ENCODE measurements at regions not wholly inside any gene's neighbourhood (a gene's known extent, or its start where the extent isn't known, plus 50 kb on each side); places are given as distances from the start of the nearest gene placed in this dataset.

GRCh38 chr14:104442631-104443390 is 136.8 kb upstream of the C14orf180 start:
- Histone ChIP-seq H3K4me2 (ENCODE audit: low read length) (no peak overlapping the region), H3K36me3 (ENCODE audit: insufficient read depth, low read length) (no peaks in the 10 kb centered on the region), H3K9ac (ENCODE audit: low read depth, low read length) (no peak overlapping the region), H3K9me3 (replicated peaks; ENCODE audit: low read length) (no peaks in the 10 kb centered on the region), H3K4me3 (ENCODE audit: low read length) (no peak overlapping the region), H3K4me1 (ENCODE audit: control insufficient read depth, insufficient read depth, low read length) (no peaks in the 10 kb centered on the region), H3K27me3 (ENCODE audit: control insufficient read depth, insufficient read depth, low read length) (no peaks in the 10 kb centered on the region)

DNA sequence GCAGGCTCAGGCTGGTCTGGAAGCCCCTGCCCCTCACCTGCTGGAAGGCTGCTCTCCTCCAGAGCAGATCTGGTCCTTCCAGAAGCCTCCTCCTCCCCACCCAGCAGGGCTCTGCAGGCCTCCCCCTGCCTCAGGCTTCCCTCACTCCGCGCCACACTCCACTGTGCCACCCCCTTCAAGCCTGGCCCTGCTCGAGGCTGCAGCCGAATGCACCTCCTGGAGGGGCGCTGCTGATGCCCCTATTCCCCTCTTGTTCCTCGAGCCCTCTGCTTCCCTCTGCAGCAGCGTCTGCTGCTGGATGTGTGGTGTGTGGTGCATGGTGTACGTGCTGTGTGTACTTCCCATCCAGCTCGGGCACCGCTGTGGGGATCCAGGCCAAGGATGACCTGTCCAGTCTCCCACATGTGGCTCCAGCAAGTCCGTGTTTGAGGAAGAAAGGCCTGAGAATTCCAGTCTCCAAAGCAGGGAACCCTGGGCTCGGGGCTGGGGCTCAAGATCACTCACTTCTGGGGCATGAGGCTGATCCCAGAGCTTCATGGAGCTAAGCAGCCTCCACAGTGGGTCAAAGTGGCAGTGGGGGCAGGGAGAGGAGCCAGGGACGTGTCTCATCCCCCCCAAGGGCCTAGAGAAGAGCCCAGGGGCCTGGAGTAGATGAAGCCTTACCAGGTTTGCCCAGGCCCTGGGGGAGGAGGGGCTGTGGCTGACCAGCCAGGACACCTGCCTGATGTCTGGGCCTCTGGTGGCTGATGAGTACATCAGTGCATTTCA is 136.0 kb upstream of the C14orf180 start:
- H3K9me3 ChIP-seq (replicated peaks; ENCODE audit: low read length): no peaks in the 10 kb centered on the region
- H3K36me3 ChIP-seq (ENCODE audit: insufficient read depth, low read length): no peaks in the 10 kb centered on the region
- no peak overlapping the region for H3K9ac ChIP-seq (ENCODE audit: low read depth, low read length)
- no peak overlapping the region for H3K4me3 ChIP-seq (ENCODE audit: low read length)
- no peak overlapping the region for H3K4me2 ChIP-seq (ENCODE audit: low read length)
- H3K4me1 ChIP-seq (ENCODE audit: control insufficient read depth, insufficient read depth, low read length): no peaks in the 10 kb centered on the region
- no peaks in the 10 kb centered on the region for H3K27me3 ChIP-seq (ENCODE audit: control insufficient read depth, insufficient read depth, low read length)

DNA sequence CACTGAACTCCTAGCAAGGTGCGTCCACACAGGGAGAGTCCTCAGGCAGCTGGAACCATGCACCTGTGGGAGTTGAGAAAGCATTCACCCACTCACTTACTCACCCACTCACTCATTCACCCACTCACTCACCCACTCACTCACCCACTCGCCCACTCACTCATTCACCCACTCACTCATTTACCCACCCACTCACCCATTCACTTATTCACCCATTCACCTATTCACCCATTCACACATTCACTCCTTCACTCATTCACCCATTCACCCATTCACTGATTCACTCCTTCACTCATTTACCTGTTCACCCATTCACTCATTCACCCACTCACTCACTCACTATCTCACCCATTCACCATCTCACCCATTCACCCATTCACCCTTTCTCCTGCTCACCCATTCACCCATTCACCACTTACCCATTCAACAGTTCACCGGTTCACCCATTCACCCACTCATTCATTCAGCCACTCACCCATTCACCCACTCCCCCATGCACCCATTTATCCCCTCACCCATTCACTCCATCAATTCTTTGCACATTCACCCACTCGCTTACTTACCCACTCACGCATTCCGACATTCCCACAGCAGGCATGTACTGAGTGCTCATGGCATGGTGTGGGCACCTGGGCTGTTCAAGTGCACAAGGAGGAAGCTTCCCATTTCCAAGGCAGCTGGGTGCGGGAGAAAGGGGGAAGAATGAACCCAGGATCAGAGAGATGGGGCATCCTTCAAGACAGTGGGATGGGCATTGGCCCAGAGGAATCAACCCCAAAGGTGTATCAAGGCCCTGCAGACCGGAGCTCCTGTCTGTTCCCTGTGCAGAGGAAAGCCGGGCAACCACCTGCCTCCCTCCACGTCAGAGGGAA is 135.2 kb upstream of the C14orf180 start:
- no peaks in the 10 kb centered on the region for H3K9me3 ChIP-seq (replicated peaks; ENCODE audit: low read length)
- H3K4me3 ChIP-seq (ENCODE audit: low read length): no peak overlapping the region
- no peaks in the 10 kb centered on the region for H3K4me1 ChIP-seq (ENCODE audit: control insufficient read depth, insufficient read depth, low read length)
- no peak overlapping the region for H3K4me2 ChIP-seq (ENCODE audit: low read length)
- no peaks in the 10 kb centered on the region for H3K27me3 ChIP-seq (ENCODE audit: control insufficient read depth, insufficient read depth, low read length)
- H3K36me3 ChIP-seq (ENCODE audit: insufficient read depth, low read length): no peaks in the 10 kb centered on the region
- no peak overlapping the region for H3K9ac ChIP-seq (ENCODE audit: low read depth, low read length)

GRCh38 chr14:104445086-104445485 is 134.5 kb upstream of the C14orf180 start:
- Histone ChIP-seq H3K9ac (ENCODE audit: low read depth, low read length) (no peak overlapping the region), H3K4me1 (ENCODE audit: control insufficient read depth, insufficient read depth, low read length) (no peaks in the 10 kb centered on the region), H3K36me3 (ENCODE audit: insufficient read depth, low read length) (no peaks in the 10 kb centered on the region), H3K4me3 (ENCODE audit: low read length) (no peak overlapping the region), H3K4me2 (ENCODE audit: low read length) (no peak overlapping the region), H3K9me3 (replicated peaks; ENCODE audit: low read length) (no peaks in the 10 kb centered on the region), H3K27me3 (ENCODE audit: control insufficient read depth, insufficient read depth, low read length) (no peaks in the 10 kb centered on the region)

DNA sequence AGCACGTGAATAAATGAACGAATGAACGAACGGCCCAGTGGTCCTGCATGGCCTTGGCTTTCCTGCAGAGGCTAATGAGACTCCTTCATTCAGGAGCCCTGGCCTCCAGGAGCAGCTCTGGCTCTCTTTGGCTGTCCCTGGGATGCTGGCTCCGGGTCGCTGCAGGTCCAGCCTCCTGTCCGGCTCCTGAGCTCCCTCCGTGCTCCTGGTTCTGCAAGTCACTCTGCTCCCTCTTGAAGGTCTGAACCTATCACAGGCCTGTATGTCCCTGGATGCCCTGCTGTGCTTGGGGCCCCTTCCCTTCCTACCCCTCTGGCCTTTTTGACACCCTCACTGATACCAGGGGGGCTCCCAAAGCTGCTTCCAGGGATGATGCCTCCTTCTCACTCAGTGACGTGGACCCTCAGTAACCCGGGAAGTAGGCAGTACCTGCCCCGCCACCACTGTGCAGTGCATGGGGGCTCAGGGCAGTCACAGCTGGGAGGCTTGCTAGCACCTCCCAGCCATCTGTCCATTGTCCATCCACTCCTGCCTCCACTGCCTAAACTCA is 133.7 kb upstream of the C14orf180 start:
- H3K9me3 ChIP-seq (replicated peaks; ENCODE audit: low read length): no peaks in the 10 kb centered on the region

DNA sequence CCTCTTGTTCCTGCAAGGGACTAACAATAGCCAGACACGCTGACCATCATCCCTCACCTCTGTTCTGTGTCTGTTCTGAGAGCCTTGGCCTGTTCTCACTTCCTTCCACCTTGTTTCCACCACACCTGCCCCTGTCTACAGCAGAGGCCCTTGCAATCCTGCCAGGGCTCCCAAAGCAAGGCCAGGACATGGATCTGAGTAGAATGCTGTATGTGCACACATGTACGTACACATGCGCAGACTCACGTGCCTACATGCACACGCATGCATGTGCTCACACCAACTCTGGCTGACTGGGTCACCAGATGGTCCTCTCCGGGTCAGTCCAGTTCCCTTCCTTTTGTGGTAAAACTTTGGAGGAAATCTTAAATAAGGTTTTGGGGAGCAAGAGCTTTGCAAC is 133.0 kb upstream of the C14orf180 start:
- Histone ChIP-seq H3K4me2 (ENCODE audit: low read length) (no peak overlapping the region), H3K9ac (ENCODE audit: low read depth, low read length) (no peak overlapping the region), H3K27me3 (ENCODE audit: control insufficient read depth, insufficient read depth, low read length) (no peaks in the 10 kb centered on the region), H3K4me3 (ENCODE audit: low read length) (no peak overlapping the region), H3K4me1 (ENCODE audit: control insufficient read depth, insufficient read depth, low read length) (no peaks in the 10 kb centered on the region), H3K36me3 (ENCODE audit: insufficient read depth, low read length) (no peaks in the 10 kb centered on the region), H3K9me3 (replicated peaks; ENCODE audit: low read length) (no peaks in the 10 kb centered on the region)

More for the DNA sequence above, 133.7 kb upstream of the C14orf180 start:
- no peaks in the 10 kb centered on the region for H3K4me1 ChIP-seq (ENCODE audit: control insufficient read depth, insufficient read depth, low read length)
- H3K36me3 ChIP-seq (ENCODE audit: insufficient read depth, low read length): no peaks in the 10 kb centered on the region
- H3K4me2 ChIP-seq (ENCODE audit: low read length): no peak overlapping the region
- no peak overlapping the region for H3K9ac ChIP-seq (ENCODE audit: low read depth, low read length)
- no peak overlapping the region for H3K4me3 ChIP-seq (ENCODE audit: low read length)
- no peaks in the 10 kb centered on the region for H3K27me3 ChIP-seq (ENCODE audit: control insufficient read depth, insufficient read depth, low read length)

- no peak overlapping the region for H3K4me3 ChIP-seq (ENCODE audit: low read length)
- H3K27me3 ChIP-seq (ENCODE audit: control insufficient read depth, insufficient read depth, low read length): no peaks in the 10 kb centered on the region
- H3K9ac ChIP-seq (ENCODE audit: low read depth, low read length): no peak overlapping the region
- H3K4me1 ChIP-seq (ENCODE audit: control insufficient read depth, insufficient read depth, low read length): no peaks in the 10 kb centered on the region
- no peaks in the 10 kb centered on the region for H3K36me3 ChIP-seq (ENCODE audit: insufficient read depth, low read length)
- H3K9me3 ChIP-seq (replicated peaks; ENCODE audit: low read length): no peaks in the 10 kb centered on the region
- H3K4me2 ChIP-seq (ENCODE audit: low read length): no peak overlapping the region
These were observed 131.8 kb upstream of the C14orf180 start for GRCh38 chr14:104447750-104448149.

- Histone ChIP-seq H3K4me1 (ENCODE audit: control insufficient read depth, insufficient read depth, low read length) (no peaks in the 10 kb centered on the region), H3K9ac (ENCODE audit: low read depth, low read length) (no peak overlapping the region), H3K36me3 (ENCODE audit: insufficient read depth, low read length) (no peaks in the 10 kb centered on the region)
These were observed 131.2 kb upstream of the C14orf180 start for GRCh38 chr14:104448321-104448720.

DNA sequence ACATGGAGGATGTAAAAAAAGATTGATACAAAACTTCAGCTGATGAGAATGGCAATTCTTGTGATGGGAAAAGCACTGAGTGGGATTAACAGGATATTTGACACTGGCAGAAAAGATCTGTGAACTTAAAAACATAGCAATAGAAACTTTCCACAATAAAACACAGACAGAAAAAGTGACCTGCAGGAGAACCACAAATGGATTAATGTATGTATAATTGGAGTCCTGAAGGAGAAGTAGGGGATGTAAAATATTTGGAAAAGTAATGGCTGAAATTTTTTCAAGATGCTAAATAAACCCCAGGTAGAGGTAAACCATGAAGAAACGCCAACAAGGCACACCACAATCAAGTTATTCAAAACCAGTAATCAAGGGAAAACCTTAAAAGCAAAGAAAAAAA is 130.8 kb upstream of the C14orf180 start:
- Histone ChIP-seq H3K9me3 (replicated peaks; ENCODE audit: low read length) (no peaks in the 10 kb centered on the region), H3K27me3 (ENCODE audit: control insufficient read depth, insufficient read depth, low read length) (no peaks in the 10 kb centered on the region), H3K4me3 (ENCODE audit: low read length) (no peak overlapping the region), H3K4me1 (ENCODE audit: control insufficient read depth, insufficient read depth, low read length) (no peaks in the 10 kb centered on the region), H3K36me3 (ENCODE audit: insufficient read depth, low read length) (no peaks in the 10 kb centered on the region), H3K9ac (ENCODE audit: low read depth, low read length) (no peak overlapping the region), H3K4me2 (ENCODE audit: low read length) (no peak overlapping the region)

More at GRCh38 chr14:104448321-104448720, 131.2 kb upstream of the C14orf180 start:
- Histone ChIP-seq H3K9me3 (replicated peaks; ENCODE audit: low read length) (no peaks in the 10 kb centered on the region), H3K4me2 (ENCODE audit: low read length) (no peak overlapping the region), H3K27me3 (ENCODE audit: control insufficient read depth, insufficient read depth, low read length) (no peaks in the 10 kb centered on the region), H3K4me3 (ENCODE audit: low read length) (no peak overlapping the region)

GRCh38 chr14:104450811-104451401 is 128.7 kb upstream of the C14orf180 start:
- H3K4me2 ChIP-seq (ENCODE audit: low read length): no peak overlapping the region
- no peaks in the 10 kb centered on the region for H3K4me1 ChIP-seq (ENCODE audit: control insufficient read depth, insufficient read depth, low read length)
- no peaks in the 10 kb centered on the region for H3K36me3 ChIP-seq (ENCODE audit: insufficient read depth, low read length)
- no peak overlapping the region for H3K4me3 ChIP-seq (ENCODE audit: low read length)
- no peaks in the 10 kb centered on the region for H3K9me3 ChIP-seq (replicated peaks; ENCODE audit: low read length)
- no peak overlapping the region for H3K9ac ChIP-seq (ENCODE audit: low read depth, low read length)
- H3K27me3 ChIP-seq (ENCODE audit: control insufficient read depth, insufficient read depth, low read length): no peaks in the 10 kb centered on the region

- no peaks in the 10 kb centered on the region for H3K27me3 ChIP-seq (ENCODE audit: control insufficient read depth, insufficient read depth, low read length)
- no peak overlapping the region for H3K4me2 ChIP-seq (ENCODE audit: low read length)
- H3K9me3 ChIP-seq (replicated peaks; ENCODE audit: low read length): no peaks in the 10 kb centered on the region
- H3K4me3 ChIP-seq (ENCODE audit: low read length): no peak overlapping the region
- no peak overlapping the region for H3K9ac ChIP-seq (ENCODE audit: low read depth, low read length)
- no peaks in the 10 kb centered on the region for H3K4me1 ChIP-seq (ENCODE audit: control insufficient read depth, insufficient read depth, low read length)
- H3K36me3 ChIP-seq (ENCODE audit: insufficient read depth, low read length): no peaks in the 10 kb centered on the region
These were observed 128.1 kb upstream of the C14orf180 start for GRCh38 chr14:104451474-104451873.
